ENCODE measurements at regions not wholly inside any gene's neighbourhood (a gene's known extent, or its start where the extent isn't known, plus 50 kb on each side); places are given as distances from the start of the nearest gene placed in this dataset.

GRCh38 chr18:24917767-24918166, 434.2 kb downstream of the ZNF521 start:
- TF ChIP-seq CTCF (conservative IDR thresholded peaks at IDR 0.05): no peak
- TF ChIP-seq ZFX (IDR thresholded peaks at IDR 0.05): no peak
